GM23338 (cell line): ENCODE measurements at regions not wholly inside any gene's neighbourhood (a gene's known extent, or its start where the extent isn't known, plus 50 kb on each side); places are given as distances from the start of the nearest gene placed in this dataset.

ENCODE experiments used
- EZH2 ChIP-seq: fragments of 200-600 bp; sonication (generic); IDR thresholded peaks from one replicate; pipeline ENCODE4 v1.8.0; 2017; ENCODE audit warnings: antibody characterized with exemption, mild to moderate bottlenecking, low read depth; ENCODE audit not compliant: unreplicated experiment
- TF ChIP-seq, protein P1 (sequence below), 2 experiments: fragments of 200-600 bp in 1 of 2; sonication (generic) in 1 of 2; conservative IDR thresholded peaks; 2 replicates each; pipeline versions ENCODE4 v1.5.1 to v1.6.1; 2016 to 2017; ENCODE audit warnings: antibody characterized with exemption in 2 of 2, low read depth in 2 of 2, mild to moderate bottlenecking in 2 of 2, moderate library complexity in 1 of 2

DNA sequence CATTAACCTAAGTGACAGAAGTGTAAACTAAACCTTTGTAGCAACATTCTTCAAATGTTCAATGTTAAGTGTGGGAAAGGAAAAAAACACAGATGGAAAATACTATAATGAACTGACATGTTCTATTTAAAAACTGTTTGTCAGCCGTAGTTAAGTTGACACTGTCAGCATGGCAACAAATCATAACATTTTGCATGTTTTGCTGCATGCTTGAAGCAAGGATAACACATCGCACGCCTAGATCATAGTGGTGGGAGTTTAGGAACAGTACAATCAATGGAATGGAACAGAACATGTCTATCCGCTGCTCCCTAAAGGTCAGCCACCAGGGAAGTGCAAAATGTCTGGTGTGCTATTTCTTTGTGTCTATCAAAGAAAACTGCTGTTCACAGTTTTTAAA is 62.5 kb upstream of the ESRRG start:
- TF ChIP-seq EZH2: no peak
- TF ChIP-seq, protein P1, sequence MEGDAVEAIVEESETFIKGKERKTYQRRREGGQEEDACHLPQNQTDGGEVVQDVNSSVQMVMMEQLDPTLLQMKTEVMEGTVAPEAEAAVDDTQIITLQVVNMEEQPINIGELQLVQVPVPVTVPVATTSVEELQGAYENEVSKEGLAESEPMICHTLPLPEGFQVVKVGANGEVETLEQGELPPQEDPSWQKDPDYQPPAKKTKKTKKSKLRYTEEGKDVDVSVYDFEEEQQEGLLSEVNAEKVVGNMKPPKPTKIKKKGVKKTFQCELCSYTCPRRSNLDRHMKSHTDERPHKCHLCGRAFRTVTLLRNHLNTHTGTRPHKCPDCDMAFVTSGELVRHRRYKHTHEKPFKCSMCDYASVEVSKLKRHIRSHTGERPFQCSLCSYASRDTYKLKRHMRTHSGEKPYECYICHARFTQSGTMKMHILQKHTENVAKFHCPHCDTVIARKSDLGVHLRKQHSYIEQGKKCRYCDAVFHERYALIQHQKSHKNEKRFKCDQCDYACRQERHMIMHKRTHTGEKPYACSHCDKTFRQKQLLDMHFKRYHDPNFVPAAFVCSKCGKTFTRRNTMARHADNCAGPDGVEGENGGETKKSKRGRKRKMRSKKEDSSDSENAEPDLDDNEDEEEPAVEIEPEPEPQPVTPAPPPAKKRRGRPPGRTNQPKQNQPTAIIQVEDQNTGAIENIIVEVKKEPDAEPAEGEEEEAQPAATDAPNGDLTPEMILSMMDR (conservative IDR thresholded peaks at IDR 0.05; ENCODE audit: low read depth in 2 of 2): no peak
